ENCODE measurements at regions not wholly inside any gene's neighbourhood (a gene's known extent, or its start where the extent isn't known, plus 50 kb on each side); places are given as distances from the start of the nearest gene placed in this dataset.

GRCh38 chr22:48373626-48374173 lies 1454.0 kb downstream of the BRD1 start:
- no peaks in the 10 kb centered on the region for H3K36me3 ChIP-seq
- DNase-seq: no peak
- H3K27ac ChIP-seq: no peak overlapping the region
- peaks cover 0 to 49% (median 3%) of the 10 kb centered on the region in 3 donors for H3K27me3 ChIP-seq
- WGBS, 5 donors: 78 to 83% (median 81%) methylated on average over 12 of the region's 12 CpGs
- peaks cover 0 to 16% (median 4%) of the 10 kb centered on the region in 4 donors for H3K4me1 ChIP-seq
- intact Hi-C loops (cut with DNase I; ENCODE audit: low total_unique reads): no loop called here
- H3K9me3 ChIP-seq: no peaks in the 10 kb centered on the region
- no peak overlapping the region for H3K4me3 ChIP-seq
- TF ChIP-seq POLR2A (IDR thresholded peaks at IDR 0.05) (no peak), EP300 (IDR thresholded peaks at IDR 0.05) (no peak), POLR2AphosphoS5 (IDR thresholded peaks at IDR 0.05) (no peak), CTCF (IDR thresholded peaks at IDR 0.05) (no peak)

GRCh38 chr22:48372390-48372789 lies 1455.3 kb downstream of the BRD1 start:
- H3K4me1 ChIP-seq: peaks cover 0 to 16% (median 4%) of the 10 kb centered on the region in 4 donors
- H3K27me3 ChIP-seq: peaks cover 0 to 37% (median 3%) of the 10 kb centered on the region in 3 donors
- WGBS, 5 donors: 78 to 100% (median 87%) methylated on average over 2 to 7 of the region's 7 CpGs
- H3K9me3 ChIP-seq: no peaks in the 10 kb centered on the region
- no peak overlapping the region for H3K4me3 ChIP-seq
- intact Hi-C loops (cut with DNase I; ENCODE audit: low total_unique reads): no loop called here
- H3K36me3 ChIP-seq: no peaks in the 10 kb centered on the region
- DNase-seq: no peak
- no peak overlapping the region for H3K27ac ChIP-seq
- TF ChIP-seq EP300 (IDR thresholded peaks at IDR 0.05): no peak
- TF ChIP-seq CTCF (IDR thresholded peaks at IDR 0.05): no peak
- TF ChIP-seq POLR2A (IDR thresholded peaks at IDR 0.05): no peak
- no peak for TF ChIP-seq POLR2AphosphoS5 (IDR thresholded peaks at IDR 0.05)

- peaks cover 0 to 27% (median 0%) of the 10 kb centered on the region in 3 donors for H3K27me3 ChIP-seq
- 75 to 85% (median 77%) methylated on average over 7 of the region's 7 CpGs for WGBS, 5 donors
- DNase-seq: no peak
- intact Hi-C loops (cut with DNase I; ENCODE audit: low total_unique reads): no loop called here
- no peaks in the 10 kb centered on the region for H3K9me3 ChIP-seq
- TF ChIP-seq POLR2A (IDR thresholded peaks at IDR 0.05) (no peak), EP300 (IDR thresholded peaks at IDR 0.05) (no peak), POLR2AphosphoS5 (IDR thresholded peaks at IDR 0.05) (no peak), CTCF (IDR thresholded peaks at IDR 0.05) (no peak)
- no peak overlapping the region for H3K27ac ChIP-seq
- no peak overlapping the region for H3K4me3 ChIP-seq
- no peaks in the 10 kb centered on the region for H3K36me3 ChIP-seq
- H3K4me1 ChIP-seq: peaks cover 0 to 16% (median 4%) of the 10 kb centered on the region in 4 donors
Measured at GRCh38 chr22:48371391-48371790, 1456.3 kb downstream of the BRD1 start.

GRCh38 chr22:48370508-48371325 lies 1457.0 kb downstream of the BRD1 start:
- H3K36me3 ChIP-seq: no peaks in the 10 kb centered on the region
- intact Hi-C loops (cut with DNase I; ENCODE audit: low total_unique reads): no loop called here
- TF ChIP-seq POLR2A (IDR thresholded peaks at IDR 0.05): no peak
- no peak for TF ChIP-seq EP300 (IDR thresholded peaks at IDR 0.05)
- TF ChIP-seq CTCF (IDR thresholded peaks at IDR 0.05): no peak
- no peak for TF ChIP-seq POLR2AphosphoS5 (IDR thresholded peaks at IDR 0.05)
- no peaks in the 10 kb centered on the region for H3K9me3 ChIP-seq
- WGBS, 5 donors: 58 to 66% (median 63%) methylated on average over 13 of the region's 13 CpGs
- peaks cover 0 to 26% (median 0%) of the 10 kb centered on the region in 3 donors for H3K27me3 ChIP-seq
- H3K4me3 ChIP-seq: no peak overlapping the region
- H3K4me1 ChIP-seq: peaks cover 0 to 16% (median 4%) of the 10 kb centered on the region in 4 donors
- no peak for DNase-seq
- H3K27ac ChIP-seq: no peak overlapping the region
